Neural cell (in vitro differentiated cells): ENCODE measurements at regions not wholly inside any gene's neighbourhood (a gene's known extent, or its start where the extent isn't known, plus 50 kb on each side); places are given as distances from the start of the nearest gene placed in this dataset.

Experiments
- H2AFZ ChIP-seq: fragments of 200-600, 300-800 bp; sonication (generic), shearing (Covaris generic); 2 replicates; pipeline ENCODE4 v1.6.0; 2014; ENCODE audit warnings: low read depth, mild to moderate bottlenecking, antibody characterized with exemption, low read length, moderate library complexity
- H3F3A ChIP-seq: fragments of 200-600 bp; shearing (Covaris generic); 2 replicates; pipeline ENCODE4 v1.6.1; 2016; ENCODE audit warnings: mild to moderate bottlenecking, moderate library complexity, mixed read lengths, antibody characterized with exemption, low read length; ENCODE audit not compliant: insufficient read depth, poor library complexity, severe bottlenecking
- H3K27ac ChIP-seq: fragments of 200-600, 300-800 bp; sonication (generic), shearing (Covaris generic); 2 replicates; pipeline ENCODE4 v1.5.1; 2014; ENCODE audit warnings: mild to moderate bottlenecking, low read length, moderate library complexity
- H3K27me3 ChIP-seq: fragments of 300-800, 200-600 bp; sonication (generic), shearing (Covaris generic); 2 replicates; pipeline ENCODE4 v1.6.0; 2014; ENCODE audit warnings: mild to moderate bottlenecking, low read depth, low read length, moderate library complexity; ENCODE audit not compliant: insufficient read depth
- H3K36me3 ChIP-seq: fragments of 300-800, 200-600 bp; sonication (generic), shearing (Covaris generic); 2 replicates; pipeline ENCODE4 v1.5.1; 2014; ENCODE audit warnings: mild to moderate bottlenecking, antibody characterized with exemption, low read length, moderate library complexity; ENCODE audit not compliant: insufficient read depth
- H3K4me2 ChIP-seq: fragments of 300-800, 200-600 bp; sonication (generic), shearing (Covaris generic); 2 replicates; pipeline ENCODE4 v1.6.0; 2014; ENCODE audit warnings: mild to moderate bottlenecking, low read length
- H3K4me3 ChIP-seq: fragments of 300-800, 200-600 bp; sonication (generic), shearing (Covaris generic); 2 replicates; pipeline ENCODE4 v1.5.1; 2014; ENCODE audit warnings: mild to moderate bottlenecking, low read length, moderate library complexity
- H3K79me2 ChIP-seq: fragments of 200-600 bp; shearing (Covaris generic); replicated peaks from 2 replicates; pipeline ENCODE4 v1.6.0; 2014; ENCODE audit warnings: mild to moderate bottlenecking, low read length, moderate library complexity; ENCODE audit not compliant: insufficient read depth
- H3K9ac ChIP-seq: fragments of 300-800, 200-600 bp; sonication (generic), shearing (Covaris generic); 2 replicates; pipeline ENCODE4 v1.6.1; 2016; ENCODE audit warnings: mild to moderate bottlenecking, low read length, mixed read lengths
- H3K9me2 ChIP-seq: fragments of 200-600 bp; shearing (Covaris generic); 2 replicates; pipeline ENCODE4 v1.6.1; 2016; ENCODE audit warnings: mild to moderate bottlenecking, low read length, mixed read lengths; ENCODE audit not compliant: insufficient read depth
- H3K9me3 ChIP-seq: fragments of 200-600, 300-800 bp; sonication (generic), shearing (Covaris generic); 2 replicates; pipeline ENCODE4 v1.6.1; 2016; ENCODE audit warnings: mild to moderate bottlenecking, mixed run types, low read length, moderate library complexity, mixed read lengths
- H4K20me1 ChIP-seq: fragments of 200-600 bp; shearing (Covaris generic); 2 replicates; pipeline ENCODE4 v1.6.1; 2016; ENCODE audit warnings: mild to moderate bottlenecking, mixed run types; ENCODE audit not compliant: insufficient read depth
- CTCF ChIP-seq: fragments of 450-650 bp; IDR thresholded peaks from 2 replicates; pipeline ENCODE4 v1.5.1; 2014; ENCODE audit warnings: antibody characterized with exemption, mild to moderate bottlenecking, moderate library complexity; ENCODE audit not compliant: poor library complexity, severe bottlenecking
- EP300 ChIP-seq: fragments of 450-650 bp; conservative IDR thresholded peaks from 2 replicates; pipeline ENCODE4 v1.6.1; 2014; ENCODE audit warnings: antibody characterized with exemption, mild to moderate bottlenecking, moderate library complexity; ENCODE audit not compliant: poor library complexity, severe bottlenecking
- EZH2 ChIP-seq: fragments of 200-600, 300-800 bp; shearing (Covaris generic), sonication (generic); IDR thresholded peaks from 2 replicates; pipeline ENCODE4 v1.6.1; 2014; ENCODE audit warnings: antibody characterized with exemption, low read length, borderline replicate concordance, mild to moderate bottlenecking; ENCODE audit not compliant: insufficient read depth, poor library complexity, severe bottlenecking
- MXI1 ChIP-seq: fragments of 450-650 bp; conservative IDR thresholded peaks from 2 replicates; pipeline ENCODE4 v1.6.1; 2014; ENCODE audit warnings: antibody characterized with exemption, mild to moderate bottlenecking; ENCODE audit not compliant: poor library complexity, severe bottlenecking
- POLR2AphosphoS5 ChIP-seq: IDR thresholded peaks from 2 replicates; pipeline ENCODE4 v1.6.1; 2012
- RAD21 ChIP-seq: fragments of 450-650 bp; conservative IDR thresholded peaks from 2 replicates; pipeline ENCODE4 v1.6.1; 2014; ENCODE audit warnings: antibody characterized with exemption, mild to moderate bottlenecking, moderate library complexity
- REST ChIP-seq: IDR thresholded peaks from 2 replicates; pipeline ENCODE4 v1.6.1; 2012; ENCODE audit warnings: borderline replicate concordance
- SMC3 ChIP-seq: fragments of 450-650 bp; conservative IDR thresholded peaks from 2 replicates; pipeline ENCODE4 v1.6.1; 2014; ENCODE audit warnings: antibody characterized with exemption, mild to moderate bottlenecking, moderate library complexity; ENCODE audit not compliant: poor library complexity
- TAF1 ChIP-seq: IDR thresholded peaks from 2 replicates; pipeline ENCODE4 v1.6.1; 2012; ENCODE audit warnings: low read depth

GRCh38 chr18:53991202-53991601, 233.3 kb downstream of the MBD2 start:
- Histone ChIP-seq H3K4me3 (no peak overlapping the region), H2AFZ (no peak overlapping the region), H3K27me3 (no peaks in the 10 kb centered on the region), H4K20me1 (no peaks in the 10 kb centered on the region), H3K9me3 (no peaks in the 10 kb centered on the region), H3F3A (no peaks in the 10 kb centered on the region), H3K27ac (no peak overlapping the region), H3K9ac (no peak overlapping the region), H3K79me2 (no peaks in the 10 kb centered on the region), H3K9me2 (no peaks in the 10 kb centered on the region), H3K36me3 (no peaks in the 10 kb centered on the region), H3K4me2 (no peak overlapping the region)
- TF ChIP-seq RAD21: no peak
- no peak for TF ChIP-seq CTCF
- TF ChIP-seq TAF1: no peak
- TF ChIP-seq MXI1: no peak
- TF ChIP-seq EP300: no peak
- no peak for TF ChIP-seq SMC3

GRCh38 chr18:53990485-53990884, 234.0 kb downstream of the MBD2 start:
- no peaks in the 10 kb centered on the region for H3K27me3 ChIP-seq
- no peak overlapping the region for H2AFZ ChIP-seq
- TF ChIP-seq CTCF: no peak

GRCh38 chr18:53984021-53984420, 240.4 kb downstream of the MBD2 start:
- Histone ChIP-seq H3K9ac (no peak overlapping the region), H3K36me3 (no peaks in the 10 kb centered on the region), H3K9me3 (no peaks in the 10 kb centered on the region), H3K4me3 (no peak overlapping the region), H4K20me1 (no peaks in the 10 kb centered on the region), H3K9me2 (no peaks in the 10 kb centered on the region), H2AFZ (no peak overlapping the region), H3K79me2 (no peaks in the 10 kb centered on the region), H3K27me3 (no peaks in the 10 kb centered on the region), H3K27ac (no peak overlapping the region), H3K4me2 (no peak overlapping the region), H3F3A (no peaks in the 10 kb centered on the region)
- TF ChIP-seq POLR2AphosphoS5 (no peak), EZH2 (no peak), CTCF (no peak), MXI1 (no peak), EP300 (no peak), REST (no peak), SMC3 (no peak), TAF1 (no peak), RAD21 (no peak)

More at GRCh38 chr18:53990485-53990884, 234.0 kb downstream of the MBD2 start:
- no peak overlapping the region for H3K9ac ChIP-seq
- no peaks in the 10 kb centered on the region for H3K9me3 ChIP-seq
- H3K4me3 ChIP-seq: no peak overlapping the region
- no peaks in the 10 kb centered on the region for H3K9me2 ChIP-seq
- no peak overlapping the region for H3K4me2 ChIP-seq
- no peaks in the 10 kb centered on the region for H4K20me1 ChIP-seq
- no peak overlapping the region for H3K27ac ChIP-seq
- H3F3A ChIP-seq: no peaks in the 10 kb centered on the region
- no peaks in the 10 kb centered on the region for H3K79me2 ChIP-seq
- no peaks in the 10 kb centered on the region for H3K36me3 ChIP-seq
